K562 (cell line): ENCODE measurements at regions not wholly inside any gene's neighbourhood (a gene's known extent, or its start where the extent isn't known, plus 50 kb on each side); places are given as distances from the start of the nearest gene placed in this dataset.

ENCODE experiments used
- ATAC-seq: fragments of 200-7000 bp; cut with Tn5 transposase; 3 replicates; pipeline ENCODE4 v1.9.1; 2020; ENCODE audit warnings: moderate library complexity
- BruUV-seq: library from RNA; stranded (reverse); fragments of 400-500 nt; replicated peaks from 2 replicates; lab custom pipeline; 2021; lab: Mats Ljungman, UMichigan
- CTCF ChIA-PET: fragments of 300-600 bp; formaldehyde crosslinking; extraction: SDS; loops from one replicate; lab custom pipeline; 2021; ENCODE audit warnings: low intra/inter-chr PET ratio; lab: Yijun Ruan, JAX
- POLR2A ChIA-PET: fragments of 300-600, 350-650 bp; sonication (Branson Sonifier 250); formaldehyde crosslinking; extraction: SDS; loops from one replicate; lab custom pipeline; 2021; ENCODE audit warnings: antibody characterized with exemption, inconsistent platforms; lab: Yijun Ruan, JAX
- DNase-seq, 4 experiments: peaks; one replicate each; pipeline versions ENCODE4 v3.0.0 to v3.0.0-alpha.2; 2011 to 2018; ENCODE audit warnings: low spot score in 3 of 4, mixed read lengths in 3 of 4; ENCODE audit errors: extremely low read depth in 1 of 4
- FAIRE-seq: peaks from 2 replicates; lab custom pipeline; 2011; peaks lifted over from hg19 to GRCh38; lab: Jason Lieb, UNC
- H2AFZ ChIP-seq: 2 replicates; pipeline ENCODE4 v1.6.0; 2011; ENCODE audit warnings: low read depth, low read length, control low read depth, inconsistent platforms
- H3K27ac ChIP-seq: fragments of 200-600 bp; 3 replicates; pipeline ENCODE4 v1.8.0; 2011; ENCODE audit warnings: low read depth, mild to moderate bottlenecking, control low read depth, inconsistent platforms, low read length, moderate library complexity, mixed read lengths; ENCODE audit errors: extremely low read depth
- H3K27me3 ChIP-seq, 2 experiments: fragments of 300-600 bp in 1 of 2; 2 replicates in 1 of 2; 3 replicates in 1 of 2; pipeline versions ENCODE4 v1.6.0 to v1.8.0; 2011; ENCODE audit warnings: inconsistent platforms in 2 of 2, low read length in 2 of 2, mild to moderate bottlenecking in 1 of 2, mixed read lengths in 1 of 2, moderate library complexity in 1 of 2; ENCODE audit not compliant: control insufficient read depth in 2 of 2, insufficient read depth in 2 of 2
- H3K36me3 ChIP-seq: fragments of 300-600 bp; 3 replicates; pipeline ENCODE4 v1.8.0; 2011; ENCODE audit warnings: mild to moderate bottlenecking, low read length, inconsistent platforms; ENCODE audit not compliant: control insufficient read depth, insufficient read depth
- H3K4me1 ChIP-seq, 2 experiments: fragments of 200-600 bp in 1 of 2; replicated peaks in 1 of 2; 2 replicates in 1 of 2; 3 replicates in 1 of 2; pipeline versions ENCODE4 v1.5.1 to v1.8.0; 2011; ENCODE audit warnings: inconsistent platforms in 2 of 2, low read length in 2 of 2, mild to moderate bottlenecking in 1 of 2, mixed read lengths in 1 of 2, moderate library complexity in 1 of 2; ENCODE audit not compliant: control insufficient read depth in 2 of 2, insufficient read depth in 2 of 2
- H3K4me2 ChIP-seq: 2 replicates; pipeline ENCODE4 v1.6.1; 2011; ENCODE audit warnings: low read length, control low read depth, inconsistent platforms, mixed read lengths; ENCODE audit not compliant: insufficient read depth
- H3K4me3 ChIP-seq: fragments of 200-600 bp; sonication (generic), shearing (Covaris generic); 2 replicates; pipeline ENCODE4 v1.5.1; 2016; ENCODE audit warnings: control low read depth, inconsistent platforms
- H3K79me2 ChIP-seq: fragments of 200-600 bp; 3 replicates; pipeline ENCODE4 v1.8.0; 2011; ENCODE audit warnings: low read length, inconsistent platforms; ENCODE audit not compliant: control insufficient read depth, insufficient read depth
- H3K9ac ChIP-seq, 2 experiments: 2 replicates each; pipeline versions ENCODE4 v1.6.0 to v1.6.1; 2011; ENCODE audit warnings: low read depth in 2 of 2, low read length in 2 of 2, control low read depth in 1 of 2, inconsistent platforms in 1 of 2, mild to moderate bottlenecking in 1 of 2, mixed read lengths in 1 of 2; ENCODE audit not compliant: insufficient read depth in 1 of 2
- H3K9me1 ChIP-seq: one replicate; pipeline ENCODE4 v1.6.0; 2011; ENCODE audit warnings: inconsistent platforms, mild to moderate bottlenecking, low read length, moderate library complexity; ENCODE audit not compliant: control insufficient read depth, insufficient read depth
- H3K9me3 ChIP-seq: replicated peaks from 2 replicates; pipeline ENCODE4 v1.5.1; 2011; ENCODE audit warnings: low read depth, low read length, inconsistent platforms; ENCODE audit not compliant: control insufficient read depth, insufficient read depth
- H4K20me1 ChIP-seq: replicated peaks from 2 replicates; pipeline ENCODE4 v1.6.1; 2011; ENCODE audit warnings: low read length, inconsistent platforms, mixed read lengths; ENCODE audit not compliant: control insufficient read depth, insufficient read depth
- CBX1 ChIP-seq: sonication (generic); IDR thresholded peaks from 2 replicates; pipeline ENCODE4 v1.6.1; 2016; ENCODE audit warnings: antibody characterized with exemption, low read depth, mild to moderate bottlenecking
- FOXO4 ChIP-seq: fragments of 450-650 bp; formaldehyde crosslinking; IDR thresholded peaks from 2 replicates; pipeline ENCODE4 v1.4.0; 2020; ENCODE audit warnings: mild to moderate bottlenecking, moderate library complexity
- GTF3C2 ChIP-seq: IDR thresholded peaks from 3 replicates; pipeline ENCODE4 v1.6.1; 2011; ENCODE audit warnings: borderline replicate concordance, mild to moderate bottlenecking, moderate library complexity; ENCODE audit not compliant: insufficient read length; ENCODE audit errors: extremely low read depth
- HBP1 ChIP-seq: fragments of 450-650 bp; formaldehyde crosslinking; IDR thresholded peaks from 2 replicates; pipeline ENCODE4 v1.4.0; 2022; ENCODE audit warnings: missing genetic modification characterization
- PBX2 ChIP-seq, 2 experiments: IDR thresholded peaks in 1 of 2; conservative IDR thresholded peaks in 1 of 2; 2 replicates each; pipeline ENCODE4 v1.6.1; 2016; ENCODE audit warnings: low read depth in 2 of 2, mild to moderate bottlenecking in 1 of 2, missing compliant biosample characterization in 1 of 2, missing genetic modification characterization in 1 of 2, moderate library complexity in 1 of 2
- WGBS: fragments of 100-300 bp; shearing (Covaris generic); methylation state at CpG from one replicate; pipeline ENCODE4 v1.1.6; 2016; ENCODE audit warnings: low coverage, mixed read lengths; ENCODE audit not compliant: insufficient coverage; ENCODE audit errors: missing lambda C conversion rate; 5-methylcytosine and 5-hydroxymethylcytosine counted together
- in situ Hi-C: fragments of 300-500 bp; cut with MboI; formaldehyde crosslinking; loops from 4 replicates; pipeline ENCODE4 v1.15.0; 2018; ENCODE audit warnings: inconsistent platforms, mixed read lengths
- intact Hi-C: fragments of 100-400 bp; cut with micrococcal nuclease; formaldehyde crosslinking; loops from 2 replicates; pipeline ENCODE4 v1.14.2; 2022

GRCh38 chr10:56991591-56992069, 630.6 kb upstream of the ZWINT start (continued):
- TF ChIP-seq GTF3C2 = no peak
- TF ChIP-seq CBX1 = no peak
- TF ChIP-seq HBP1 (CRISPR knock-in tag) = no peak
- TF ChIP-seq FOXO4 (CRISPR knock-in tag) = no peak

- H3K9ac ChIP-seq = no peak overlapping the region
- no peaks in the 10 kb centered on the region for H3K79me2 ChIP-seq
- no peaks in the 10 kb centered on the region for H3K36me3 ChIP-seq
- ChIA-PET CTCF (no interaction called here), POLR2A (no interaction called here)
- no peak overlapping the region for H3K4me3 ChIP-seq
- no peaks in the 10 kb centered on the region for H3K9me3 ChIP-seq
- H3K4me1 ChIP-seq = no peaks in the 10 kb centered on the region
- DNase-seq (no peak), ATAC-seq (no peak), FAIRE-seq (no peak)
- in situ Hi-C loops = no loop called here
- H3K9me1 ChIP-seq = no peaks in the 10 kb centered on the region
- intact Hi-C loops = no loop called here
- H2AFZ ChIP-seq = no peak overlapping the region
- H4K20me1 ChIP-seq = no peaks in the 10 kb centered on the region
- H3K27ac ChIP-seq = no peak overlapping the region
- no peak overlapping the region for H3K4me2 ChIP-seq
- BruUV-seq = no TSS peak
- H3K27me3 ChIP-seq = no peaks in the 10 kb centered on the region
- WGBS = 0% methylated on average over 2 of the region's 2 CpGs
- no peak for TF ChIP-seq GTF3C2
- no peak for TF ChIP-seq PBX2 (CRISPR knock-in tag; IDR thresholded peaks at IDR 0.05; ENCODE audit: low read depth)
- TF ChIP-seq PBX2 (tag; conservative IDR thresholded peaks at IDR 0.05; ENCODE audit: low read depth) = no peak
Measured at GRCh38 chr10:56975513-56975912, 614.5 kb upstream of the ZWINT start.
